Breast epithelium (tissue), 3 donors: ENCODE measurements at regions not wholly inside any gene's neighbourhood (a gene's known extent, or its start where the extent isn't known, plus 50 kb on each side); places are given as distances from the start of the nearest gene placed in this dataset.

Source experiments
- POLR2A ChIP-seq: fragments of 450-650 bp; IDR thresholded peaks from one replicate; pipeline ENCODE4 v1.6.1; 2016; ENCODE audit warnings: antibody characterized with exemption, mild to moderate bottlenecking, moderate library complexity
- POLR2AphosphoS5 ChIP-seq, 3 donors: sonication (generic); formaldehyde crosslinking; IDR thresholded peaks; one replicate each; pipeline ENCODE4 v1.6.1; 2017; ENCODE audit warnings: antibody characterized with exemption in 3 of 3
- TF ChIP-seq, protein P1 (sequence below), 3 donors: fragments of 450-650 bp; IDR thresholded peaks; one replicate each; pipeline ENCODE4 v1.5.1; 2016 to 2017; ENCODE audit warnings: antibody characterized with exemption in 3 of 3, mild to moderate bottlenecking in 3 of 3, moderate library complexity in 3 of 3

GRCh38 chr2:122105877-122106206 lies 350.4 kb downstream of the TSN start:
- TF ChIP-seq, protein P1, sequence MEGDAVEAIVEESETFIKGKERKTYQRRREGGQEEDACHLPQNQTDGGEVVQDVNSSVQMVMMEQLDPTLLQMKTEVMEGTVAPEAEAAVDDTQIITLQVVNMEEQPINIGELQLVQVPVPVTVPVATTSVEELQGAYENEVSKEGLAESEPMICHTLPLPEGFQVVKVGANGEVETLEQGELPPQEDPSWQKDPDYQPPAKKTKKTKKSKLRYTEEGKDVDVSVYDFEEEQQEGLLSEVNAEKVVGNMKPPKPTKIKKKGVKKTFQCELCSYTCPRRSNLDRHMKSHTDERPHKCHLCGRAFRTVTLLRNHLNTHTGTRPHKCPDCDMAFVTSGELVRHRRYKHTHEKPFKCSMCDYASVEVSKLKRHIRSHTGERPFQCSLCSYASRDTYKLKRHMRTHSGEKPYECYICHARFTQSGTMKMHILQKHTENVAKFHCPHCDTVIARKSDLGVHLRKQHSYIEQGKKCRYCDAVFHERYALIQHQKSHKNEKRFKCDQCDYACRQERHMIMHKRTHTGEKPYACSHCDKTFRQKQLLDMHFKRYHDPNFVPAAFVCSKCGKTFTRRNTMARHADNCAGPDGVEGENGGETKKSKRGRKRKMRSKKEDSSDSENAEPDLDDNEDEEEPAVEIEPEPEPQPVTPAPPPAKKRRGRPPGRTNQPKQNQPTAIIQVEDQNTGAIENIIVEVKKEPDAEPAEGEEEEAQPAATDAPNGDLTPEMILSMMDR (IDR thresholded peaks at IDR 0.05), result no peak
- TF ChIP-seq POLR2A, result no peak
- TF ChIP-seq POLR2AphosphoS5 (IDR thresholded peaks at IDR 0.05), result no peak
